Liver (tissue), 8 donors: ENCODE measurements at regions not wholly inside any gene's neighbourhood (a gene's known extent, or its start where the extent isn't known, plus 50 kb on each side); places are given as distances from the start of the nearest gene placed in this dataset.

ENCODE experiments used
- DNase-seq: peaks from one replicate; pipeline ENCODE4 v3.0.0-alpha.2; 2017; ENCODE audit warnings: low spot score
- H3K27ac ChIP-seq, 2 donors: one replicate each; pipeline ENCODE4 v1.7.0; 2013; ENCODE audit warnings: inconsistent platforms in 2 of 2, low read length in 2 of 2, control low read depth in 1 of 2, low read depth in 1 of 2, mild to moderate bottlenecking in 1 of 2
- H3K27me3 ChIP-seq, 4 donors: one replicate each; pipeline versions ENCODE4 v1.6.1 to v1.7.0; 2013; ENCODE audit warnings: low read length in 3 of 4, inconsistent platforms in 1 of 4, mild to moderate bottlenecking in 1 of 4, moderate library complexity in 1 of 4; ENCODE audit not compliant: control insufficient read depth in 4 of 4, insufficient read depth in 4 of 4
- H3K36me3 ChIP-seq, 4 donors: one replicate each; pipeline versions ENCODE4 v1.6.1 to v1.7.0; 2013; ENCODE audit warnings: low read length in 3 of 4, mild to moderate bottlenecking in 3 of 4, low read depth in 1 of 4, moderate library complexity in 1 of 4; ENCODE audit not compliant: control insufficient read depth in 4 of 4, insufficient read depth in 3 of 4
- H3K4me1 ChIP-seq, 4 donors: one replicate each; pipeline versions ENCODE4 v1.6.1 to v1.7.0; 2013; ENCODE audit warnings: low read length in 3 of 4, mild to moderate bottlenecking in 3 of 4, moderate library complexity in 1 of 4; ENCODE audit not compliant: control insufficient read depth in 4 of 4, insufficient read depth in 4 of 4
- H3K4me3 ChIP-seq, 3 donors: one replicate each; pipeline versions ENCODE4 v1.6.1 to v1.7.0; 2013; ENCODE audit warnings: low read length in 3 of 3, control low read depth in 1 of 3, low read depth in 1 of 3, mild to moderate bottlenecking in 1 of 3
- H3K9ac ChIP-seq, 2 donors: one replicate each; pipeline ENCODE4 v1.7.0; 2013; ENCODE audit warnings: low read length in 2 of 2, mild to moderate bottlenecking in 2 of 2, moderate library complexity in 2 of 2, control low read depth in 1 of 2, low read depth in 1 of 2
- H3K9me3 ChIP-seq, 4 donors: one replicate each; pipeline versions ENCODE4 v1.6.1 to v1.7.0; 2013; ENCODE audit warnings: low read length in 3 of 4; ENCODE audit not compliant: control insufficient read depth in 4 of 4
- CTCF ChIP-seq: fragments of 150-350 bp; IDR thresholded peaks from 2 replicates; pipeline ENCODE4 v1.5.1; 2017; ENCODE audit warnings: improper control_type of control experiment, low read depth, low read length; ENCODE audit not compliant: missing input control
- EGR1 ChIP-seq, 2 donors: IDR thresholded peaks; 2 replicates each; pipeline ENCODE4 v1.6.1; 2016 to 2018; ENCODE audit warnings: antibody characterized with exemption in 2 of 2, low read depth in 2 of 2
- FOXA1 ChIP-seq: IDR thresholded peaks from 2 replicates; pipeline ENCODE4 v1.6.1; 2016; ENCODE audit warnings: antibody characterized with exemption
- FOXA2 ChIP-seq: IDR thresholded peaks from 2 replicates; pipeline ENCODE4 v1.6.1; 2016; ENCODE audit warnings: antibody characterized with exemption
- GABPA ChIP-seq, 2 donors: IDR thresholded peaks in 1 of 2; conservative IDR thresholded peaks in 1 of 2; 2 replicates each; pipeline ENCODE4 v1.6.1; 2016; ENCODE audit warnings: antibody characterized with exemption in 2 of 2, mild to moderate bottlenecking in 1 of 2, moderate library complexity in 1 of 2
- HNF4A ChIP-seq, 2 donors: conservative IDR thresholded peaks; 2 replicates each; pipeline ENCODE4 v1.6.1; 2016; ENCODE audit warnings: antibody characterized with exemption in 2 of 2, mild to moderate bottlenecking in 2 of 2
- HNF4G ChIP-seq: IDR thresholded peaks from 2 replicates; pipeline ENCODE4 v1.6.1; 2016; ENCODE audit warnings: antibody characterized with exemption
- RAD21 ChIP-seq, 2 donors: IDR thresholded peaks; 2 replicates each; pipeline ENCODE4 v1.6.1; 2016; ENCODE audit warnings: antibody characterized with exemption in 2 of 2, mild to moderate bottlenecking in 2 of 2
- REST ChIP-seq: IDR thresholded peaks from 2 replicates; pipeline ENCODE4 v1.6.1; 2016; ENCODE audit warnings: antibody characterized with exemption, mild to moderate bottlenecking
- RXRA ChIP-seq, 2 donors: IDR thresholded peaks; 2 replicates each; pipeline ENCODE4 v1.6.1; 2017 to 2018; ENCODE audit warnings: antibody characterized with exemption in 2 of 2, mild to moderate bottlenecking in 1 of 2
- SP1 ChIP-seq: IDR thresholded peaks from 2 replicates; pipeline ENCODE4 v1.6.1; 2018; ENCODE audit warnings: antibody characterized with exemption, mild to moderate bottlenecking
- TAF1 ChIP-seq: conservative IDR thresholded peaks from 2 replicates; pipeline ENCODE4 v1.6.1; 2016; ENCODE audit warnings: antibody characterized with exemption, mild to moderate bottlenecking
- YY1 ChIP-seq: IDR thresholded peaks from 2 replicates; pipeline ENCODE4 v1.6.1; 2016; ENCODE audit warnings: antibody characterized with exemption, mild to moderate bottlenecking
- ZBTB33 ChIP-seq: IDR thresholded peaks from 2 replicates; pipeline ENCODE4 v1.6.1; 2016; ENCODE audit warnings: antibody characterized with exemption
- WGBS: extraction: QIAGEN DNeasy Blood & Tissue Kit; methylation state at CpG from one replicate; pipeline ENCODE4 v1.1.7; 2013; 5-methylcytosine and 5-hydroxymethylcytosine counted together
- TF ChIP-seq, protein P1 (sequence below): IDR thresholded peaks from 2 replicates; pipeline ENCODE4 v1.6.1; 2016; ENCODE audit warnings: antibody characterized with exemption
- donor health status: healthy.
- donor health status: healthy.
- donor health status: healthy.
- donor health status: healthy.
- donor health status: healthy.

DNA sequence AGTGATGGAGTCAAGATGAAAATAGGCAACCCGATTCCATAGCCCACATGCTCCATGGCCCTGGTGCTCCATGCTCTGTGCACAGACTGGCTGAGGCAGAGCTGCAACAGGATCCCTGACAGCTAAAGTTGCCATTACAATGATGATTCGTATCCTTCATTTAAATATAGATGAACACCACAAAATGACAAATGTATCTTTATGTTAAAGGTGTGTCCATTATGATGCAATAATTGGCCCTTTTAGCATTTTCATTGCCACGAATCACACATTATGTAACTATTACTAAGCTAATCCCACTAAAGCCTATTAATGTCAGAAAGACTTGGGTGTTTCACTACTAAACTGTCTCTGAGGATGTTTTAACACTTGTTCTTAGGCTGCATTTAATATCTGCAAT is 270.2 kb upstream of the THBS1 start:
- DNase-seq = no peak
- no peak overlapping the region for H3K4me3 ChIP-seq
- H3K9me3 ChIP-seq = no peaks in the 10 kb centered on the region
- H3K27ac ChIP-seq = no peak overlapping the region
- peaks cover 0 to 14% (median 8%) of the 10 kb centered on the region in 4 donors for H3K4me1 ChIP-seq
- no peaks in the 10 kb centered on the region for H3K27me3 ChIP-seq
- no peak overlapping the region for H3K9ac ChIP-seq
- 82% methylated on average over 3 of the region's 3 CpGs for WGBS
- TF ChIP-seq HNF4A (conservative IDR thresholded peaks at IDR 0.05) (no peak), GABPA (IDR thresholded peaks at IDR 0.05 in 1 of 2, conservative IDR thresholded peaks at IDR 0.05 in 1 of 2) (no peak), HNF4G (no peak)
- H3K36me3 ChIP-seq = no peaks in the 10 kb centered on the region

- no peak for DNase-seq
- H3K9ac ChIP-seq = no peak overlapping the region
- peaks cover 0 to 14% (median 8%) of the 10 kb centered on the region in 4 donors for H3K4me1 ChIP-seq
- no peak overlapping the region for H3K4me3 ChIP-seq
- H3K36me3 ChIP-seq = no peaks in the 10 kb centered on the region
- 60% methylated on average over 3 of the region's 3 CpGs for WGBS
- H3K9me3 ChIP-seq = no peaks in the 10 kb centered on the region
- no peaks in the 10 kb centered on the region for H3K27me3 ChIP-seq
- TF ChIP-seq RAD21 (IDR thresholded peaks at IDR 0.05) (peak; percentile 76 to 77), HNF4G (peak; percentile 15), ZBTB33 (no peak), YY1 (no peak), HNF4A (conservative IDR thresholded peaks at IDR 0.05) (peak; percentile 61 to 69), REST (no peak), RXRA (IDR thresholded peaks at IDR 0.05) (peak in 1 of 2 donors; percentile 12), CTCF (peak; percentile 28)
- peak overlapping the region in 1 of 2 donors; percentile 1 for H3K27ac ChIP-seq
Observed at GRCh38 chr15:39312984-39313383, 267.9 kb upstream of the THBS1 start.

DNA sequence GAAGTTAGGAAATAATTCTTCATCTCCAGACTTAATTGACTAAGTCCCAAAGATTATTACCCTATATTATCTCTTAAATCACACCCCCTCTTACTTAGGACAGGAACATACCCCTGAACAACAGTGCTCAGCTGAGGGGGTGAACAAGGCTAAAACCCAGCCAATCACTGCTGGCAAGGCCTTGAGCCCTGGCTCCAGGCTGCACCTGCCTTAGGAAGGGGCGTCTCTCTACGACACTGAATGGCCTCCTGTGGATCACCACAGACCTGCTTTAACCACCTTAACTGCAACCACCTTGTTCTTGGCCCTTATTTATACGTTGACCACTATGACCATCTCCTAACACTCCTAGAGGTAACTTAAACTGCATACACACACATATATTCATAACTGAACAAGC is 267.4 kb upstream of the THBS1 start:
- no peak overlapping the region for H3K9ac ChIP-seq
- H3K27ac ChIP-seq = peak overlapping the region in 1 of 2 donors; percentile 1
- no peak for DNase-seq
- H3K36me3 ChIP-seq = no peaks in the 10 kb centered on the region
- peaks cover 0 to 14% (median 8%) of the 10 kb centered on the region in 4 donors for H3K4me1 ChIP-seq
- 82% methylated on average over 3 of the region's 3 CpGs for WGBS
- no peaks in the 10 kb centered on the region for H3K9me3 ChIP-seq
- H3K27me3 ChIP-seq = no peaks in the 10 kb centered on the region
- H3K4me3 ChIP-seq = no peak overlapping the region
- TF ChIP-seq, protein P1, sequence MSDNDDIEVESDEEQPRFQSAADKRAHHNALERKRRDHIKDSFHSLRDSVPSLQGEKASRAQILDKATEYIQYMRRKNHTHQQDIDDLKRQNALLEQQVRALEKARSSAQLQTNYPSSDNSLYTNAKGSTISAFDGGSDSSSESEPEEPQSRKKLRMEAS = no peak
- TF ChIP-seq FOXA2 (no peak), GABPA (IDR thresholded peaks at IDR 0.05 in 1 of 2, conservative IDR thresholded peaks at IDR 0.05 in 1 of 2) (no peak), EGR1 (IDR thresholded peaks at IDR 0.05; ENCODE audit: low read depth in 2 of 2) (no peak), TAF1 (no peak), YY1 (no peak), HNF4A (conservative IDR thresholded peaks at IDR 0.05) (no peak), FOXA1 (no peak), SP1 (no peak), ZBTB33 (no peak), CTCF (no peak), RXRA (IDR thresholded peaks at IDR 0.05) (no peak)
